ENCODE measurements at regions not wholly inside any gene's neighbourhood (a gene's known extent, or its start where the extent isn't known, plus 50 kb on each side); places are given as distances from the start of the nearest gene placed in this dataset.

- Histone ChIP-seq H3K36me3 (no peaks in the 10 kb centered on the region), H3K4me3 (no peak overlapping the region), H3K9me3 (no peaks in the 10 kb centered on the region), H3K27ac (no peak overlapping the region), H3K4me1 (ENCODE audit: insufficient read depth) (no peaks in the 10 kb centered on the region), H3K27me3 (no peaks in the 10 kb centered on the region)
- intact Hi-C loops (cut with DNase I) = no loop called here
- 95 to 98% (median 96%) methylated on average over 3 of the region's 3 CpGs for WGBS, 3 donors
- DNase-seq = no peak
- TF ChIP-seq CTCF (IDR thresholded peaks at IDR 0.05) (no peak), EP300 (IDR thresholded peaks at IDR 0.05) (no peak), POLR2A (IDR thresholded peaks at IDR 0.05) (no peak)
Observed at GRCh38 chr3:18079062-18079461, 336.6 kb upstream of the TBC1D5 start.

- Histone ChIP-seq H3K4me1 (ENCODE audit: insufficient read depth) (no peaks in the 10 kb centered on the region), H3K27me3 (no peaks in the 10 kb centered on the region), H3K4me3 (no peak overlapping the region), H3K36me3 (no peaks in the 10 kb centered on the region), H3K9me3 (no peaks in the 10 kb centered on the region), H3K27ac (no peak overlapping the region)
- no peak for TF ChIP-seq CTCF (IDR thresholded peaks at IDR 0.05)
- TF ChIP-seq POLR2A (IDR thresholded peaks at IDR 0.05) = no peak
- no peak for TF ChIP-seq EP300 (IDR thresholded peaks at IDR 0.05)
- intact Hi-C loops (cut with DNase I) = no loop called here
- 61 to 65% (median 65%) methylated on average over 7 of the region's 7 CpGs for WGBS, 3 donors
- no peak for DNase-seq
Observed at GRCh38 chr3:18077128-18077840, 334.9 kb upstream of the TBC1D5 start.

- Histone ChIP-seq H3K4me3 (no peak overlapping the region), H3K36me3 (no peaks in the 10 kb centered on the region), H3K4me1 (ENCODE audit: insufficient read depth) (no peaks in the 10 kb centered on the region), H3K27me3 (no peaks in the 10 kb centered on the region), H3K27ac (no peak overlapping the region), H3K9me3 (no peaks in the 10 kb centered on the region)
- no peak for DNase-seq
- 96 to 100% (median 97%) methylated on average over 1 of the region's 1 CpG for WGBS, 3 donors
- intact Hi-C loops (cut with DNase I) = no loop called here
- no peak for TF ChIP-seq CTCF (IDR thresholded peaks at IDR 0.05)
Observed at GRCh38 chr3:18076301-18076700, 333.9 kb upstream of the TBC1D5 start.

- Histone ChIP-seq H3K27ac (no peak overlapping the region), H3K27me3 (no peaks in the 10 kb centered on the region), H3K4me3 (no peak overlapping the region), H3K36me3 (no peaks in the 10 kb centered on the region), H3K4me1 (ENCODE audit: insufficient read depth) (no peaks in the 10 kb centered on the region), H3K9me3 (no peaks in the 10 kb centered on the region)
- WGBS, 3 donors = 97 to 100% (median 98%) methylated on average over 1 of the region's 1 CpG
- TF ChIP-seq POLR2A (IDR thresholded peaks at IDR 0.05) (no peak), EP300 (IDR thresholded peaks at IDR 0.05) (no peak), CTCF (IDR thresholded peaks at IDR 0.05) (no peak)
- no peak for DNase-seq
- intact Hi-C loops (cut with DNase I) = no loop called here
Observed at GRCh38 chr3:18075799-18076198, 333.4 kb upstream of the TBC1D5 start.

Data from ovary (tissue), 7 donors.